Left ventricle myocardium inferior (tissue), 1 donor: ENCODE measurements at regions not wholly inside any gene's neighbourhood (a gene's known extent, or its start where the extent isn't known, plus 50 kb on each side); places are given as distances from the start of the nearest gene placed in this dataset.
"Not testable (repeated sequence)": the region's sequence is repeated elsewhere in the genome, so short reads cannot be mapped to it uniquely, and the experiment has no call there.

Source experiments
- DNase-seq: peaks from one replicate; pipeline ENCODE4 v3.0.0-alpha.2; 2020
- H3K27ac ChIP-seq: fragments of 200-600 bp; replicated peaks from 2 replicates; pipeline ENCODE4 v1.8.0; 2021
- H3K27me3 ChIP-seq: fragments of 200-600 bp; 2 replicates; pipeline ENCODE4 v1.8.0; 2021; ENCODE audit warnings: low read depth
- H3K36me3 ChIP-seq: fragments of 200-600 bp; 2 replicates; pipeline ENCODE4 v1.8.0; 2021
- H3K4me1 ChIP-seq: fragments of 200-600 bp; 2 replicates; pipeline ENCODE4 v1.8.0; 2021
- H3K4me3 ChIP-seq: fragments of 200-600 bp; 2 replicates; pipeline ENCODE4 v1.8.0; 2021; ENCODE audit warnings: mild to moderate bottlenecking, moderate library complexity
- H3K9me3 ChIP-seq: fragments of 200-600 bp; replicated peaks from 2 replicates; pipeline ENCODE4 v1.8.0; 2021
- intact Hi-C: fragments of 100-400 bp; cut with micrococcal nuclease; formaldehyde crosslinking; loops from one replicate; pipeline ENCODE4 v1.11.0; 2022
- TF ChIP-seq, protein P1 (sequence below): fragments of 200-600 bp; IDR thresholded peaks from 2 replicates; pipeline ENCODE4 v1.8.0; 2021; ENCODE audit warnings: antibody characterized with exemption, mild to moderate bottlenecking, borderline replicate concordance
- donor health status: DM: no; HTN: yes; CAD: no; lungs with severe emphysema.

DNA sequence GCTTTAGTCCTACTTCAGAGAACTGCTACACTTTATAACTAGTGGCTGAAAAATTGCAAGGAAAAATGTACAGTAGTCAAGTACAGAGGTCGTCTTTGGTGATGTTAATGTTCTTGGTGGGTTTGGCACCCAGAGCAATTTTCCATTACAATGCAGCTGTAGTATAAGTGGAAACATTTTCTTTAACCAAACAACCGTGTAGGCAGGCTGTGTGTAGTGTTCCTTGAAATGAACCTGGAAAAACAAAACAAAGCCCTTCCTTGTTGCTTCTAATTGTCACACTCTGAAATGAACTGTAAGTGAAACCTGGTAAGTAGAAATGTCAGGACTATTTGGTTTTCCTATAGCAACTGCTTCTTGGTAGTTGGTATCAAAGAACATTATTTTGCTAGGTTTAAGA is 256.9 kb downstream of the MDFIC start:
- intact Hi-C loops: no loop called here
- no peak for DNase-seq
- TF ChIP-seq, protein P1, sequence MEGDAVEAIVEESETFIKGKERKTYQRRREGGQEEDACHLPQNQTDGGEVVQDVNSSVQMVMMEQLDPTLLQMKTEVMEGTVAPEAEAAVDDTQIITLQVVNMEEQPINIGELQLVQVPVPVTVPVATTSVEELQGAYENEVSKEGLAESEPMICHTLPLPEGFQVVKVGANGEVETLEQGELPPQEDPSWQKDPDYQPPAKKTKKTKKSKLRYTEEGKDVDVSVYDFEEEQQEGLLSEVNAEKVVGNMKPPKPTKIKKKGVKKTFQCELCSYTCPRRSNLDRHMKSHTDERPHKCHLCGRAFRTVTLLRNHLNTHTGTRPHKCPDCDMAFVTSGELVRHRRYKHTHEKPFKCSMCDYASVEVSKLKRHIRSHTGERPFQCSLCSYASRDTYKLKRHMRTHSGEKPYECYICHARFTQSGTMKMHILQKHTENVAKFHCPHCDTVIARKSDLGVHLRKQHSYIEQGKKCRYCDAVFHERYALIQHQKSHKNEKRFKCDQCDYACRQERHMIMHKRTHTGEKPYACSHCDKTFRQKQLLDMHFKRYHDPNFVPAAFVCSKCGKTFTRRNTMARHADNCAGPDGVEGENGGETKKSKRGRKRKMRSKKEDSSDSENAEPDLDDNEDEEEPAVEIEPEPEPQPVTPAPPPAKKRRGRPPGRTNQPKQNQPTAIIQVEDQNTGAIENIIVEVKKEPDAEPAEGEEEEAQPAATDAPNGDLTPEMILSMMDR: no peak
- no peak overlapping the region for H3K4me3 ChIP-seq
- peaks cover 6% of the 10 kb centered on the region for H3K4me1 ChIP-seq
- H3K36me3 ChIP-seq: no peaks in the 10 kb centered on the region
- no peak overlapping the region for H3K27ac ChIP-seq
- H3K27me3 ChIP-seq: no peaks in the 10 kb centered on the region
- no peaks in the 10 kb centered on the region for H3K9me3 ChIP-seq

DNA sequence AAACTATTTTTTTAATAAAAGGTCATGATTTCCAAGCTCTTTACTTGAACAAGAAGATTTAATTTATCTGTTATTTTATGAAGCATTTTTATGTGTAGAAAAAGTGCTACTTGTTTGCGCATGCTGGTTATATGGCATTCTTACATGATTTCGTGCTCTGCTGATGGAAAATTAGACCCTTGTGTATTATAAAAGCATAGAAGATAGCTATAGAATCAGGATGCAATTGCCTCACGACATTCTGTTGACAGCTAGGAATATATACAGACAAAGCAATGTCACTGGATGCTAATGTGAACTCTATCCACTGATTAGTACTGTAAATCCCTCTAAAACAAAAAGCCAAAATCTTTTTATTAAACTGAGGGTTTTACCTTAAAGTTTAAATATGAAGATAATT is 255.9 kb downstream of the MDFIC start:
- DNase-seq: no peak
- intact Hi-C loops: no loop called here
- Histone ChIP-seq H3K4me1 (peaks cover 6% of the 10 kb centered on the region), H3K27me3 (no peaks in the 10 kb centered on the region), H3K36me3 (no peaks in the 10 kb centered on the region), H3K27ac (no peak overlapping the region), H3K4me3 (no peak overlapping the region), H3K9me3 (no peaks in the 10 kb centered on the region)
- TF ChIP-seq, protein P1: no peak

DNA sequence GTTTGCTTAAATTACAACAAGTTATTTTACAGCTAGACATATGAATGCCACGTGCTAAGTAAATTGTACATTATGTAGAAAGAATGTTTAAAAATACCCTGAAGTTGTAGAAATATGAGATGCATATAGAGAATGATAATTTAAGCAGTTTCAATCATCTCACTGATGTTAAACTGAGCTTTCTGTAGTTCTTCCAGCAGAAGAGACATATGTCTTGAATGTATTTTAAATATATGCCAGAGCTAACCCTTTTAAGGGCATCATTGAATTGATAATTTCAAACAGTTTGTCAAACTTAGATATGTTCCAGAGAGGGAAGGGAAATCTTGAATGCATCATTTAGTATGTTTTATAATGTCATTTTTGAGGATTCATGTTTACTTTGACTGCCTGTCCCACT is 255.2 kb downstream of the MDFIC start:
- intact Hi-C loops: no loop called here
- TF ChIP-seq, protein P1: no peak
- no peaks in the 10 kb centered on the region for H3K27me3 ChIP-seq
- no peak for DNase-seq
- no peak overlapping the region for H3K27ac ChIP-seq
- no peaks in the 10 kb centered on the region for H3K36me3 ChIP-seq
- H3K4me1 ChIP-seq: peaks cover 6% of the 10 kb centered on the region
- H3K4me3 ChIP-seq: no peak overlapping the region
- H3K9me3 ChIP-seq: no peaks in the 10 kb centered on the region

DNA sequence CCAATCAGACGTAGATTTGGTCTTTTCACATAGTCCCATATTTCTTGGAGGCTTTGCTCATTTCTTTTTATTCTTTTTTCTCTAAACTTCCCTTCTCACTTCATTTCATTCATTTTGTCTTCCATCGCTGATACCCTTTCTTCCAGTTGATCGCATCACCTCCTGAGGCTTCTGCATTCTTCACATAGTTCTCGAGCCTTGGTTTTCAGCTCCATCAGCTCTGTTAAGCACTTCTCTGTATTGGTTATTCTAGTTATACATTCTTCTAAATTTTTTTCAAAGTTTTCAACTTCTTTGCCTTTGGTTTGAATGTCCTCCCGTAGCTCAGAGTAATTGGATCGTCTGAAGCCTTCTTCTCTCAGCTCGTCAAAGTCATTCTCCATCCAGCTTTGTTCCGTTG is 250.5 kb downstream of the MDFIC start:
- intact Hi-C loops, H3K4me3 ChIP-seq, H3K27ac ChIP-seq, H3K4me1 ChIP-seq, H3K27me3 ChIP-seq, H3K9me3 ChIP-seq, H3K36me3 ChIP-seq, DNase-seq: not testable (repeated sequence)

DNA sequence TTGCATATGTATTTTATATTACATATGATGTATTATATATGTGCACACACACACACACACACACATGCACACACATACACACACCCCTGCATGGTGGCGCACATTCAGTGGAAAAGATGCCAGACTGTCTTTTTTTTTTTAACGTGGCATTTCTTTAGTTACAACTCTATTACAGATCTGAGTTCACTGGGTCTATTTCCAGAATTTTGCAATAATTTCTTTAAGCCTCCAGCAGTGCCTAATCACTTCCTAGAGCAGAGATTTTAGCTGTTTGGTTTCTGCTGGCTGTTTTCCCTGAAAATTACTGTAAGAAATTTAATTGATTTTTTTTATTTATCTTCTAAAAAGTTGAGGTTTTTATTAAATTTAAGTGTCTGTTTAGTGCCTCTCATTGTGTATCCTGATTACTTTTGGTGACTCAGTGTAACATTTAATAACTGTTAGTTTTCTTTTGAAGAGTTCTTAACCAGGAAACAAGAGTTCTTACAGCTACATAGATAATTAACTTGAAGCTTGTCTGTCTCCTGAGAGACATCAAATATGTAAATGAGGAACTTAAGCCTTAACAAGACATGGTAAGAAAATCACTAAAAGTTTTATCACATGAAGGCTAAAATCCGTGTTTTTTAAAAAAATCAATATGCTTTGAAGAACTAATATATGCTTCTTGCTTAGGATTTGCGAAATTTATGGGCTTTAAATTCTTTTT is 232.0 kb downstream of the MDFIC start:
- Histone ChIP-seq H3K4me1 (no peaks in the 10 kb centered on the region), H3K36me3 (no peaks in the 10 kb centered on the region), H3K4me3 (no peak overlapping the region), H3K27ac (no peak overlapping the region), H3K9me3 (no peaks in the 10 kb centered on the region), H3K27me3 (no peaks in the 10 kb centered on the region)
- no peak for DNase-seq
- TF ChIP-seq, protein P1: no peak
- intact Hi-C loops: no loop called here

DNA sequence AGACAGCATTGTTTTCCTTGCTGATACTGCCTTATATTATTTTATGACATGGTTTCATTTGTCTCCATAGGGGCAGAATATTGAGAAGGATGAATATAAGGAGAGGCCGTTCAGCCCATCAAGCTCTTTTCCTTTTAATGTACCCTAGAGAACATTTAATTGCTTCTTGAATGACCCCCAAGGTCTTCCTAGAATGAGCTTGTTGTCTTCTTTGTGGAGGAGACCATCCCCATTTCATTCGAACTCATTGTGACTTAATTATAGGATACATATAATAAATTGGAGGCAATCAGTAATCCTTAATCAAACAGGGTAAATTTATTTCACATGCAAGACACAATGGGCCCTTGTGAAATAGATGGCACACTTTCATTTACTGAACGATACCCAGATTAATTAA is 231.3 kb downstream of the MDFIC start:
- Histone ChIP-seq H3K4me3 (no peak overlapping the region), H3K27ac (no peak overlapping the region), H3K27me3 (no peaks in the 10 kb centered on the region), H3K4me1 (no peaks in the 10 kb centered on the region), H3K9me3 (no peaks in the 10 kb centered on the region), H3K36me3 (no peaks in the 10 kb centered on the region)
- intact Hi-C loops: no loop called here
- no peak for DNase-seq
- TF ChIP-seq, protein P1: no peak
